ENCODE measurements at regions not wholly inside any gene's neighbourhood (a gene's known extent, or its start where the extent isn't known, plus 50 kb on each side); places are given as distances from the start of the nearest gene placed in this dataset.
"Not testable (repeated sequence)": the region's sequence is repeated elsewhere in the genome, so short reads cannot be mapped to it uniquely, and the experiment has no call there.

GRCh38 chr12:25629341-25629740, 76.3 kb upstream of the LMNTD1 start:
- intact Hi-C loops (cut with DNase I) = no loop called here
- Histone ChIP-seq H3K27ac (no peak overlapping the region), H3K4me3 (no peak overlapping the region), H3K9me3 (no peaks in the 10 kb centered on the region), H3K27me3 (no peaks in the 10 kb centered on the region), H3K4me1 (no peaks in the 10 kb centered on the region), H3K36me3 (no peaks in the 10 kb centered on the region)
- 38 to 54% methylated on average over 3 of the region's 3 CpGs for WGBS, 2 donors
- no peak for DNase-seq
- no peak for FAIRE-seq
- ATAC-seq = no peak
- no peak for TF ChIP-seq CTCF (IDR thresholded peaks at IDR 0.05)

- H3K36me3 ChIP-seq; intact Hi-C loops (cut with DNase I); H3K9me3 ChIP-seq; FAIRE-seq; H3K27ac ChIP-seq; H3K4me1 ChIP-seq; H3K4me3 ChIP-seq; ATAC-seq; H3K27me3 ChIP-seq: not testable (repeated sequence)
- peak in 1 of 6 donors; percentile 23 for DNase-seq
- 82 to 86% methylated on average over 11 of the region's 11 CpGs for WGBS, 2 donors
Observed at GRCh38 chr12:25630735-25631515, 77.8 kb upstream of the LMNTD1 start.

GRCh38 chr12:25633149-25633548, 80.1 kb upstream of the LMNTD1 start:
- ATAC-seq; intact Hi-C loops (cut with DNase I); DNase-seq; H3K36me3 ChIP-seq; FAIRE-seq; H3K27ac ChIP-seq; H3K4me1 ChIP-seq; H3K9me3 ChIP-seq; H3K4me3 ChIP-seq; H3K27me3 ChIP-seq: not testable (repeated sequence)
- 89 to 93% methylated on average over 1 of the region's 1 CpG for WGBS, 2 donors

- Histone ChIP-seq H3K4me3 (no peak overlapping the region), H3K27me3 (no peaks in the 10 kb centered on the region), H3K27ac (no peak overlapping the region), H3K36me3 (no peaks in the 10 kb centered on the region), H3K4me1 (no peaks in the 10 kb centered on the region), H3K9me3 (no peaks in the 10 kb centered on the region)
- TF ChIP-seq CTCF (IDR thresholded peaks at IDR 0.05) = no peak
- ATAC-seq = no peak
- FAIRE-seq = no peak
- intact Hi-C loops (cut with DNase I) = no loop called here
- no peak for DNase-seq
Observed at GRCh38 chr12:25637752-25638151, 84.7 kb upstream of the LMNTD1 start.

GRCh38 chr12:25639406-25639805, 86.3 kb upstream of the LMNTD1 start:
- TF ChIP-seq CTCF (IDR thresholded peaks at IDR 0.05) = no peak
- Histone ChIP-seq H3K36me3 (no peaks in the 10 kb centered on the region), H3K4me1 (no peaks in the 10 kb centered on the region), H3K9me3 (no peaks in the 10 kb centered on the region), H3K27me3 (no peaks in the 10 kb centered on the region), H3K27ac (no peak overlapping the region), H3K4me3 (no peak overlapping the region)
- 60 to 68% methylated on average over 5 of the region's 5 CpGs for WGBS, 2 donors
- intact Hi-C loops (cut with DNase I) = no loop called here
- DNase-seq (no peak), ATAC-seq (no peak), FAIRE-seq (no peak)

- ATAC-seq (no peak), FAIRE-seq (no peak), DNase-seq (no peak)
- Histone ChIP-seq H3K4me1 (no peaks in the 10 kb centered on the region), H3K9me3 (no peaks in the 10 kb centered on the region), H3K4me3 (no peak overlapping the region), H3K27me3 (no peaks in the 10 kb centered on the region), H3K27ac (no peak overlapping the region), H3K36me3 (no peaks in the 10 kb centered on the region)
- 70 to 81% methylated on average over 3 of the region's 3 CpGs for WGBS, 2 donors
- intact Hi-C loops (cut with DNase I) = no loop called here
- no peak for TF ChIP-seq CTCF (IDR thresholded peaks at IDR 0.05)
Observed at GRCh38 chr12:25644979-25645378, 91.9 kb upstream of the LMNTD1 start.

All from pancreas (tissue), 10 donors.